GM12872 (cell line): ENCODE measurements at regions not wholly inside any gene's neighbourhood (a gene's known extent, or its start where the extent isn't known, plus 50 kb on each side); places are given as distances from the start of the nearest gene placed in this dataset.

Experiments used
- TF ChIP-seq, protein P1 (sequence below): IDR thresholded peaks from 3 replicates; pipeline ENCODE4 v1.5.1; 2011; ENCODE audit warnings: low read depth, mild to moderate bottlenecking, low read length, moderate library complexity; ENCODE audit not compliant: insufficient read depth

DNA sequence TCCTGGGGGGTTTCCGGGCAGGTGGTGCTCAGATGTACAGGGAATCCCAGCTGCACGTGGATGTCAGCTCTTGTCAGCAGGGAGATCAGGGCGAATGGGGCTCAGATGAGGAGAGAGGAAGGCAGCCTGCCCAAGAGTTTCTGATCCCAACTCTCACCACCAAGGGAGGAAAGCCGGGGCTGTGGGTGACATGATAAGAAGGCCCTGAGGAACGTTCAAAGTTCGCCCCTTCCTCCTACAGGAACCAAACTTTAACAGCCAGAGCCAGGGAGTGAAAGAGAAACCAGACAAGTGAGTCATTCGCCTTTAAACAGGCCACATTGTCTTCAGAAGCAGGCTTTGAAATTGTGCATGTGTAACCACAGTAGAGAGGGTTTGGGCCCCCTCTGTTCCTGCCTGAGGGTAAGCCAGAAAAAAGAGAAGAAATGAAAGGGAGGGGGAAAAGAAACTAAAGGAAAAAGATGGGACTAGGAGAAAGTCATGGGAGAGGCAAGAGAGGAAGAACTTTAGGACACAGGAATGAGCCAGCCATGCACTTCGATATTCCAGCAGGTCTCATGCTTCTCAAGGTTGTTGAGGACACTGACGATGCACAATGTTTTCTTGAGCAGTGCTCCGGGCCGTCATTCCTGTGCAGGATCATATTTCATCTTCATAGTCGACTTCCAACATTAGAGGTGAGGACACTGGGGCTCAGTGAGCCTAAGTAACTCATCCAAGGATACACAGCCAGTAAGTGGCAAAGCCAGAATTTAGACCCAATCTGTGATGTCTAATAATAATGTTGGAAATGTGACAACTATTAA lies 691.4 kb upstream of the TBX3 start:
- TF ChIP-seq, protein P1, sequence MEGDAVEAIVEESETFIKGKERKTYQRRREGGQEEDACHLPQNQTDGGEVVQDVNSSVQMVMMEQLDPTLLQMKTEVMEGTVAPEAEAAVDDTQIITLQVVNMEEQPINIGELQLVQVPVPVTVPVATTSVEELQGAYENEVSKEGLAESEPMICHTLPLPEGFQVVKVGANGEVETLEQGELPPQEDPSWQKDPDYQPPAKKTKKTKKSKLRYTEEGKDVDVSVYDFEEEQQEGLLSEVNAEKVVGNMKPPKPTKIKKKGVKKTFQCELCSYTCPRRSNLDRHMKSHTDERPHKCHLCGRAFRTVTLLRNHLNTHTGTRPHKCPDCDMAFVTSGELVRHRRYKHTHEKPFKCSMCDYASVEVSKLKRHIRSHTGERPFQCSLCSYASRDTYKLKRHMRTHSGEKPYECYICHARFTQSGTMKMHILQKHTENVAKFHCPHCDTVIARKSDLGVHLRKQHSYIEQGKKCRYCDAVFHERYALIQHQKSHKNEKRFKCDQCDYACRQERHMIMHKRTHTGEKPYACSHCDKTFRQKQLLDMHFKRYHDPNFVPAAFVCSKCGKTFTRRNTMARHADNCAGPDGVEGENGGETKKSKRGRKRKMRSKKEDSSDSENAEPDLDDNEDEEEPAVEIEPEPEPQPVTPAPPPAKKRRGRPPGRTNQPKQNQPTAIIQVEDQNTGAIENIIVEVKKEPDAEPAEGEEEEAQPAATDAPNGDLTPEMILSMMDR = no peak

DNA sequence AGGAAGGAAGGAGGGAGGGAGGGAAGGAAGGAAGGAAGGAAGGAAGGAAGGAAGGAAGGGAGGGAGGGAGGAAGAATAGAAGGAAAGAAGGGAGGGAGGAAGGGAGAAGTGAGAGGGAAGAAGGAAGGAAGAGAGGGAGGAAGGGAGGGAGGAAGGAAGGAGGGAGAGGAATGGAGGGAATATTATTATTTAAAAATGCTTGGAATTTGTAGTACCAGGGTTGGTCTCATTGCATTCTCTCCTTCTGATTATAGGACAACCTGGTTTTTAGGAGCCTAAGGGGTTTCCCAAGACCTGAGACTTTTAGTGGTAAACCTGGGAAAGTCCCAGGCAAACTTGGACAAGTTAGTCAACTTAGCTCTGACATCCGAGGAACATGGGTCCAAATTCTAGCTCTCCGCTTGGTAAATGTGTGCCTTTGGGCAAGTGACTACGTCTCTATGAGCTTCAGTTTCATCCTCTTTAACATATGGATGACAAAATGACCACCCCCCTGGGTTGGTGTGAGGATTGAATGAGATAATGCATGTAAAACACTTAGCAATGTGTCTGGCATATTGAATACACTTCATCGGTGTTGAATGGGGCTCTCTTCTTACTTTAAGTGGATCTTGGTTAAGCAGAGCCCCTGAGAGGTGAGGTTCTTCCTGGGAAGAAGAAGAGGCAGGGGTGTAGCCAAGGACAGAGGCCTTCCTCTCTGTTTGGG lies 690.7 kb upstream of the TBX3 start:
- TF ChIP-seq, protein P1 = no peak

GRCh38 chr12:115371711-115372110 lies 687.7 kb upstream of the TBX3 start:
- TF ChIP-seq, protein P1 = no peak

DNA sequence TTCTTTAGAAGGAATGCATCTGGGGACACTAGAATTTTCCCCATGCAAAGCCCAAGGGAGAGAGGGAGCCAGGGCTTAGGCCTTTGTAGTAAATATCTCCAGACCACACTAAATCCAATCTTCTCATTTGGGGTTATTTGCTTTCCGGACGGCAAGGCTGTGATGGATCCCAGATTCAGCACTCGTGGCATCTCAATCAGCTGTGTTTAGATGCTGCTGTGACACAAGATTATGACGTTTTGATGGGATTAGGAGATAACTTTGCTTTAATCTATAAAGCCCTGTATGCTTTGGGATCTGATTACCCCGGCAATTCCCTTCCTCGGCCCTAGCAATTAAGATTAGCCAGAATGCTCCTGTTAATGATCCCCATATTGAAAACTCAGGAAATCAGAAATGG lies 686.7 kb upstream of the TBX3 start:
- TF ChIP-seq, protein P1 = no peak

DNA sequence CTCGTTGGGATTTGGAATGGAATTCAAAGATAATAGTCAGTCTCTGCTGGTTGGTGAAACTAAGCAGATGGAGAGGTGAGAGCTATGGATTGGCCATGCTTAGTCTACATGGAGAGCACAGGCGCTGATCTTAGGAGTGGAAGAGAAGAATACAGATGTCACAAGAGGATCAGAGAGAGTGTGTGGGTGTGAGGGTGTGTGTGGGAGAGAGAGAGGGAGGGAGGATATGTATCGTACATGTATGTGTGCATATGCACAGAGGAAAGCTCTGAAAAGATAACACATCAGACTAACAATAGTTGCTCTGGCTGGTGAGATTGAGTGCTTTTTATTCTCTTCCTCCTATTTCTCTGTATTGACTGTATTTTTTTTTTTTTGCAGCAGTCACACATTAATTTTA lies 686.2 kb upstream of the TBX3 start:
- TF ChIP-seq, protein P1 = no peak

DNA sequence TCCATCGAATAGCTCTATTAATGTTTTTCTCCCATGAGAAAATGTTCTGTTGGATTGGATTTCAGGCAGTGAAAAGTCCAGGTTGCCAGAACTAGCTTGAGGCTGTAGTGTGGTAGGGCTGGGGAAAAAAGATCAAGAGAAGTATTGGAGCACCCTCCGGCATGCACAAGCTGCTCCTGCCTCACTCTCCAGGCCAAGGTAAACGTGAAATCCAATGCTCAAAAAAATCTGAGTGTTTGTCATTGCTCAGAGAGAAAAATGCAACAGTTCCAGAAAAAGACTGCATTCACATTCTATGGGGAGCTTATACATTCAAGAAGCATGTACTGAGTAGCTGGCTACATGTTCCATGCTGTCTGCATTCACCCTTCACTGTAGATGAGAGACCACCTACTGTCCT lies 680.9 kb upstream of the TBX3 start:
- TF ChIP-seq, protein P1 = no peak

- TF ChIP-seq, protein P1 = no peak
These were observed 678.5 kb upstream of the TBX3 start for GRCh38 chr12:115362339-115362976.
